PFSK-1 (cell line): ENCODE measurements at regions not wholly inside any gene's neighbourhood (a gene's known extent, or its start where the extent isn't known, plus 50 kb on each side); places are given as distances from the start of the nearest gene placed in this dataset.

Experiments
- POLR2AphosphoS5 ChIP-seq: IDR thresholded peaks from 2 replicates; pipeline ENCODE4 v1.6.1; 2012; ENCODE audit warnings: low read depth, mild to moderate bottlenecking, control low read depth, low read length, moderate library complexity
- REST ChIP-seq, 2 experiments: IDR thresholded peaks; 2 replicates each; pipeline versions ENCODE4 v1.6.1 to v1.8.0; 2011 to 2012; ENCODE audit warnings: low read depth in 2 of 2, low read length in 2 of 2, control low read depth in 1 of 2, inconsistent platforms in 1 of 2, mild to moderate bottlenecking in 1 of 2, moderate library complexity in 1 of 2; ENCODE audit not compliant: insufficient read depth in 1 of 2
- SIN3A ChIP-seq: IDR thresholded peaks from 2 replicates; pipeline ENCODE4 v1.6.1; 2012; ENCODE audit warnings: mild to moderate bottlenecking, low read length, moderate library complexity, borderline replicate concordance; ENCODE audit not compliant: insufficient read depth
- TAF1 ChIP-seq: IDR thresholded peaks from 2 replicates; pipeline ENCODE4 v1.6.1; 2012; ENCODE audit warnings: low read length, control low read depth, borderline replicate concordance; ENCODE audit not compliant: insufficient read depth

GRCh38 chr4:117560329-117560728 is 474.0 kb upstream of the NDST3 start:
- TF ChIP-seq REST (IDR thresholded peaks at IDR 0.05; ENCODE audit: insufficient read depth in 1 of 2, low read depth in 2 of 2, low read length in 2 of 2), result no peak
- TF ChIP-seq TAF1, result no peak
- no peak for TF ChIP-seq POLR2AphosphoS5
- no peak for TF ChIP-seq SIN3A
